ENCODE measurements at regions not wholly inside any gene's neighbourhood (a gene's known extent, or its start where the extent isn't known, plus 50 kb on each side); places are given as distances from the start of the nearest gene placed in this dataset.

GRCh38 chr5:124596595-124597421 lies 149.6 kb downstream of the ZNF608 start:
- no peak for TF ChIP-seq CTCF (IDR thresholded peaks at IDR 0.05)
- no peak for TF ChIP-seq POLR2A (IDR thresholded peaks at IDR 0.05)

Measured in right lobe of liver (tissue), 4 donors.